ENCODE measurements at regions not wholly inside any gene's neighbourhood (a gene's known extent, or its start where the extent isn't known, plus 50 kb on each side); places are given as distances from the start of the nearest gene placed in this dataset.
"Not testable (repeated sequence)": the region's sequence is repeated elsewhere in the genome, so short reads cannot be mapped to it uniquely, and the experiment has no call there.

GRCh38 chr10:9402507-9403195, 1348.2 kb downstream of the GATA3 start:
- DNase-seq (ENCODE audit: low read depth) = not testable (repeated sequence)

DNA sequence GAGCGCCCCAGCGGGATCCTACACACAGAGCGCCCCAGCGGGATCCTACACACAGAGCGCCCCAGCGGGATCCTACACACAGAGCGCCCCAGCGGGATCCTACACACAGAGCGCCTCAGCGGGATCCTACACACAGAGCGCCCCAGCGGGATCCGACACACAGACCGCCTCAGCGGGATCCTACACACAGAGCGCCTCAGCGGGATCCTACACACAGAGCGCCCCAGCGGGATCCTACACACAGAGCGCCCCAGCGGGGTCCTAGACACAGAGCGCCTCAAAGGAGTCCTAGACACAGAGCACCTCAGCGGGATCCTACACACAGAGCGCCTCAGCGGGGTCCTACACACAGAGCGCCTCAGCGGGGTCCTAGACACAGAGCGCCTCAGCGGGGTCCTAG, 1352.7 kb downstream of the GATA3 start:
- not testable (repeated sequence) for DNase-seq (ENCODE audit: low read depth)

DNA sequence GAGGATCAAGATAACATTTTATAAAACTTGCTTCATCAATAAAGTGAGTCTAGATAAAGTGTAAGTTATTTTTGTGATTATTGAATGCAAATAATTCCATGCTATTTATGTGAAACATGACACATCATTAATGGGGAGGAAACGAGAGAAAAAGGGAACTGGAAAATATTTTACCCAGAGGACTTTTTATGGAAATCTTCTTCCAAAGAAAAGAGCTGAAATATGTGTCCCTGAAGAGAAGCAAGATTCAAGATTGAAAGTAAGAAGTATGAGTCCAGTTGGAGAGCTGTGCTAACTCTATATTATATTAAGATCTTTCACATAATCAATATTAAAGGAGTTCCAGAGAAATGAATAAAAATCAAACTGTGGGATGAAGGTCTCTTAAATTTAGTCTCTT, 1361.8 kb downstream of the GATA3 start:
- DNase-seq (ENCODE audit: low read depth) = no peak

DNA sequence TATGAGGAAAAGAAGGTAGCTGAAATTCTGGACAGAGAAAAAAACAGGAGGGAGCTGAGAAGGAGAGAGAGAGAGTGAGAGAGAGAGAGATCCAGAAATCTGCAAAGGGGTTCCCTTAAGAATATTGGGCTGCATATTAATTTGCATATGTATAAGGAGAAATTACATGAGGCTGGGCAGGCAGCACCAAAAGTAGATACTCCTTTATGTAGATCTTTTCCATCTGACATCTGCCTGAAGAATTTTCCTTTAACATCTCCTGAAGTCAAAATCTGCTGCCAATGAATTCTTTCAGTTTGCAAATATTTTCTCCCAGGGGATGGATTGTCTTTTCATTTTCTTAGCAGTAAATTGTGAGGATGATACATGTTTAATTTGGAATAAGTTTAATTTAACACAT, 1365.3 kb downstream of the GATA3 start:
- DNase-seq (ENCODE audit: low read depth) = no peak

DNA sequence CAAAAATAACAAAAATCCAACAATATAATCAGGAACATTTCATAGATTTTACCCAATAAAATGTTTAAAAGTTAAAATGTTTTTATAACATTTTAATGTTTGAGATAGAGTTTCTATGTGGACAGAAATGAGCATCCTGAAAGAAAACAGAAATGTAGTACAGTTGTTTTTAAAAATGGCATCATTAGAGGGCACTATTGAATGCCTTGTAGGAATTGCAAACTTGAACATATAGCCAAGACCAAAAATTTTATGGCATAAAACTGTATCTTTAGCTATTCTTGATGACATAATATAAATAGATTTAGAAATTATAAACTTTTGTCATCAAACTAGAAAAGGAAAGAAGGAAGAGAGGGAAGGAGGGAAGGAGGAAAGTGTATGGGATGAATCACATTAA, 1372.7 kb downstream of the GATA3 start:
- no peak for DNase-seq (ENCODE audit: low read depth)

DNA sequence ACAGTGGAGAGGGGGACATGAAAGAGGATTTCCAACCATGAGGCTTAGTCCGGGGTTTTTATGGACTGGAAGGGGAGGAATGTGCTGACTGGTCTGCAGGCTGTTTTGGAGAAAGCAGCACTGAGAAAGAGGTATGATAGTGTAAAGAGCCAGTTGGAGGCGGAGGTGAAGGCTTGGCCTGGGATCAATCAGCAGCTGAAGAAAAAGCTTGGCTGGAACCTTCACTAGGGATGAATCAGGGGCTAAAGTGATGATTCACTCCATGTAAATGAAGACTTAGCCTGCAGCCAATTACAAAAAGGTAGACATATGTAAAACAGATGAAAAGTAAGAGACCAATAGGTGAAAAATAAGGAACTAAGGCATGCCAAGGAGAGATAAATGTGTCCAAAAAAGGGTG, 1382.6 kb downstream of the GATA3 start:
- no peak for DNase-seq (ENCODE audit: low read depth)

- DNase-seq (ENCODE audit: low read depth) = no peak
Observed at GRCh38 chr10:9443758-9444157, 1389.3 kb downstream of the GATA3 start.

DNA sequence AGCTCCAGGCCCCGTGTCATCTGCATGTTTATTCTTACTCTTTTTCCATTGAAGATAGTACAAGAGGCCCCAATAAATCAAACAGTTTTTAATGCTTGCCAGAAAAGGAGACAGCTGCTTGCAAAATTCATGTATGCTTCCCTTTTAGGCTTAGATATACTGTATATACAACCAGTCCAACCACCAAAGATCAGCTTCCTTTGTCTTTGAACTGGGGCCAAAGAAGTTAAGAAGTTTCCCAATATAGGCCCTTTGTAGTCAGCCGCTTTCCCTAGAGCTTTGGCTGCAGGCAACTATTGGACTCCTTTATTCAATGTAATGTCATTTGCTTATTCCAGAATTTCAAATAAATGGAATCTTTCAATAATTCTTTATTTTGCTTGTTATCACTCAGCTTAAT, 1395.0 kb downstream of the GATA3 start:
- no peak for DNase-seq (ENCODE audit: low read depth)

DNA sequence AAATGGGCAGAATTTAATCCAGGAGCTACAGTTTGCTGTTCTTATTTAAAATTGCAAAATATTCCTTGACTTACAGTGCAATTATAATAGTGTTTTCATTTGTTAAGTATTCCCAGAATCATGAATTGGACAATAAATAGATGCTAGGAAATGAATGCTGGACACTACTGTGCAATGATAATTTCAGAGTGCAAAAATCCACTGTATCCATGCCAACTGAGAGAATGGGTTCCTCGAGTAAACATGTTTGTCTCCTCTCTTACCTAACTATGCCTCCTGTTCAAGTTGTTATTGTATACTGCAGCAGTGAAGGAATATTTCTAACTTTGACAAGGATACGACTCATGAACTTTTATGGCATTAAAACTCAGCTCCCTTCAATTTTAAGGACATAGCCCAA, 1396.3 kb downstream of the GATA3 start:
- no peak for DNase-seq (ENCODE audit: low read depth)

GRCh38 chr10:9451211-9451773, 1396.8 kb downstream of the GATA3 start:
- DNase-seq (ENCODE audit: low read depth) = no peak

DNA sequence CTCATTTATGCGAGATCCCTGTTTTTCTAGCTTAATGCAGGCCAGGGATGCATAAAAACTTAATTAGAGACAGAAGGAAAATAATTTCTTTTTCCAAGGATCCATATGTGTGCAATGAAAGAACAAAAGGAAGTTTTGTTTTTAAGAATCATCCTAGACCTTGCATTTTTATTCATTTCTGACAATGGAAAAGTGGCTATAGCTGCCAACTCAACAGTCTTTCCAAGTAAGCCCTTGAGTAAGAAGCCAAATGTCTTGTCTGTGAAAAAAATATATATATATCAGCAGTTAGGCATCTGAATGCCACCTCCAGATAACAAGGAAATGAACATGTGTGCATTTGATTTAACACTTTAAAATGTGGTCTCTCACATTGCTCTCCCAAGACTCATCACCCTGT, 1397.6 kb downstream of the GATA3 start:
- DNase-seq (ENCODE audit: low read depth) = no peak

DNA sequence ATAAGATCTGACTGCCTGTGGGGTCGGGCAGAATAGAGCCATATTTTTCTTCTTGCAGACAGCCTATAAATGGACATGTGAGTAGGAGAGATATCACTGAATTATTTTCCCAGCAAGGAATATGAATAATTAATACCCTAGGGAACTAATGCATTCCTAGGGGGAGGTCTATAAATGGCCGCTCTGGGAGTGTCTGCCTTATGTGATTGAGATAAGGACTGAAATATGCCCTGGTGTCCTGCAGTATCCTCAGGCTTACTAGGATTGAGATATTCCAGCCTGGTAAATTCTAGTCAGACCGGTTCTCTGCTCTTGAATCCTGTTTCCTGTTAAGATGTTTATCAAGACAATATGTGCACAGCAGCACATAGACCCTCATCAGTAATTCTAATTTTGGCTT, 1399.4 kb downstream of the GATA3 start:
- not testable (repeated sequence) for DNase-seq (ENCODE audit: low read depth)

- DNase-seq (ENCODE audit: low read depth) = no peak
Observed at GRCh38 chr10:9469663-9470205, 1415.2 kb downstream of the GATA3 start.

DNA sequence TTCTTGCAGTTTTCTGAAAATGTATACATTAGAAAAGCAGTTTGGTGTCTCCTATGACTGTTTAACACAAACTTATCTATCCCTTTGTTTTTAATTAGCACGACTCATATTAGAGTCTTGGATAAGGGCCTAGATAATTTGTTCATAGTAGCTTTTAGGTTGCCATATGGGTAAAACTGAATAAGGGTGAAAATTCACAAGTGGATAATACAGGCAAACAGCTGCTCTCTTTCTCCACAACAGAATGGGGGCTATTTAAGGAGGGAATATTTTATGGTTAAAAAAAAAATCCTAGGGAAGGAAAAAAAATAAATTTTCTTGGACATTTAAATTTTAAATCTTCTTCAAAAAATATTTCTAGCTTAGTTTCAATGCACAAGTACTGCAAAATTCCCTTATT, 1416.1 kb downstream of the GATA3 start:
- DNase-seq (ENCODE audit: low read depth) = no peak

DNA sequence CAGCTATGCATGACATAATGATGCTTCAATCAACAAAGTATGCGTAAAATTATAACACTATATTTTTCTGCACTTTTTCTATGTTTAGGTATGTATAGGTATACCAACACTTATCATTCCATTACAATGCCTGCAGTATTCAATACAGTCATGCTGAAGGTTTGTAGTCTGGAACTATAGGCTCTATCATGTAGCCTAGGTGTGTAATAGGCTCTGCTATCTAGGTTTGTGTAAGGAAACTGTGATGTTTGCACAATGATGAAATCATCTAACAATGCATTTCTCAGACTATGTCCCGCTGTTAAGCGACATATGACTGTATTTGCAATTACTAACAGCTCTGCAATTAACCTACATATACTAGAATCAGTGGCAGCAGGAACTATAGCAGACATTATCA, 1447.5 kb downstream of the GATA3 start:
- DNase-seq (ENCODE audit: low read depth) = no peak

DNA sequence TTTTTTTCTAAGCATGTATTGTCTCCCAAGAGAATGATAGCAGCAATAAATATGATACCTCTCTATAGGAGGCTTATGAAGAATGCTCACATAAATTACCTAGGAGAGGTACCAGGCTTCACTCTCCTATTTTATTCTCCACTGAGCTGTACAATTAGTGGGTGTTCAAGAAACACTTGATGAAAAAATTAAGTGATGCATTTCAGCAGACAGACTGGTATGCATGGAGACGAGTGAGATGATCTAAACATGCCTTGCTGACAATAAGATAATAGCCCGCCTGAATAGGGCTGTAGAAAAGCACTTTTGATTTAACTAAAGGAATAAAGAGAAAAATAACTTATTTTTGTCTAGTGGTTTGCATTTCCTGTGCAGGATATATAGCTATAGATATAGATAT, 1449.7 kb downstream of the GATA3 start:
- DNase-seq (ENCODE audit: low read depth) = no peak

GRCh38 chr10:9505546-9505945, 1451.1 kb downstream of the GATA3 start:
- no peak for DNase-seq (ENCODE audit: low read depth)

DNA sequence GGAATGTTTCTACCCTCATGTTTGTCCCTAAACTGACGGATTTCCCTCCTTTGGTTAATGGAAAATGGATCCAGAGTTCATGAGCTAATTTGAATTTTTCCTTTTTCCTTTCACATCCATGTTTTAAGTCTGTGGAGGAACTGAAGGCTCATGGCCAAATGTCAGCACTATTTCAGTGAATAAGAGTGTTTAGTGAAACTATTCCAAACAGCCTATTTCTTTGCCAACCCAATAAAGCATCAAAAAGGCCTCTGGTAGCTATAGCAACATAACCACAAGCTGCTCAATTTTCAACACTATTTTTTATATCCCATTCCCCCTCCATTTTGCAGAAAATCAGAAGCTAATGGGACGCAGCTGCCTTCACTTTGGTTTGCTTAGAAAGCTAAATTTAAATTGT, 1454.1 kb downstream of the GATA3 start:
- DNase-seq (ENCODE audit: low read depth) = no peak

- no peak for DNase-seq (ENCODE audit: low read depth)
Observed at GRCh38 chr10:9510626-9511025, 1456.1 kb downstream of the GATA3 start.

- DNase-seq (ENCODE audit: low read depth) = no peak
Observed at GRCh38 chr10:9515922-9516321, 1461.4 kb downstream of the GATA3 start.

DNA sequence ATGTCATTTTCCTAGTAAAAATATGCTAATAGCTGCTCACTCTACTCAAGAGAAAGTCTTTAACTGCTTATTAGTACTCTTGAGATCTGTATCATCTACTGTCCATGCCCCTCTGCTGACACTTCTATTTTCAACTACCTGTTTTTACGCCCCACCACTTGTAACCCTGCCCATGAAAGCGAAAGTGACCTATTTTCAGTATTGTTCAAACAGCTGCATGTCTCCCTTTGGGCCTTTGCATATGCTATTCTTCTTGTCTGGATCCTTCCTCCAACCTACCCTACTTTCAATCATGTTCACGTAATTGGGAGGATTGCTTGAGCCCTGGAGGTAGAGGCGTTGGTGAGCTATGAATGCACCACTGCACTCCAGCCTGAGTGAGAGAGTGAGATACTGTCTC, 1481.3 kb downstream of the GATA3 start:
- DNase-seq (ENCODE audit: low read depth) = no peak

DNA sequence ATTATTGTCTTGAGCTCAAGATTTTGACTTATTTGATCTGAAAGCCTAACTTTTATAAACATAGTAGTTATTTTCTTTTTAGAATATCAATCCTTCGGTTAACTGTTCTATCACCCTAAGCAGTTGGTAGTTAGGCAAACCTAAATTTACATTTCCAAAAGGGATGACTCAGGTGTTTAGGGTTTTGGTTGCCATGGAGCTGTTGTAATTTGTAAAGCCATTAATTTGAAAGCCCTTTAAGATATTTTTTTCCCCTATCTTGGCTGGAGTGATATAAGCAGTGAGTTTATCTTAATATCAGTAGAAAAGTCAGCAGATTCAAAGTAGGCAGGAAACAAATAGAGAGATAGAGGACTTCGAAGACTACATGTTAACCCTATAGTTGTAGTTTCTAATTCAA, 1472.6 kb upstream of the CELF2 start:
- no peak for DNase-seq (ENCODE audit: low read depth)

- DNase-seq (ENCODE audit: low read depth) = no peak
Observed at GRCh38 chr10:9547936-9548904, 1469.5 kb upstream of the CELF2 start.

Measured in fibroblast of the conjunctiva (primary cell).